Erythroblast (primary cell): ENCODE measurements at regions not wholly inside any gene's neighbourhood (a gene's known extent, or its start where the extent isn't known, plus 50 kb on each side); places are given as distances from the start of the nearest gene placed in this dataset.

Source experiments
- GATA1 ChIP-seq: IDR thresholded peaks from 2 replicates; pipeline ENCODE4 v1.6.1; 2011; ENCODE audit warnings: low read depth, mild to moderate bottlenecking, control low read depth, low read length, moderate library complexity
- POLR2A ChIP-seq: IDR thresholded peaks from 2 replicates; pipeline ENCODE4 v1.6.1; 2011; ENCODE audit warnings: mild to moderate bottlenecking, low read length

GRCh38 chr1:214216021-214216420 lies 64.9 kb upstream of the SMYD2 start:
- TF ChIP-seq POLR2A, result no peak
- no peak for TF ChIP-seq GATA1
